Tibial nerve (tissue), 3 donors: ENCODE measurements at regions not wholly inside any gene's neighbourhood (a gene's known extent, or its start where the extent isn't known, plus 50 kb on each side); places are given as distances from the start of the nearest gene placed in this dataset.

Source experiments
- CTCF ChIP-seq, 5 experiments: fragments of 200-600 bp in 3 of 5; fragments of 450-650 bp in 2 of 5; sonication (generic) in 3 of 5; IDR thresholded peaks; one replicate each; pipeline ENCODE4 v1.5.1; 2016 to 2019; ENCODE audit warnings: antibody characterized with exemption in 5 of 5, mild to moderate bottlenecking in 3 of 5, moderate library complexity in 2 of 5
- POLR2A ChIP-seq, 2 donors: fragments of 450-650 bp; IDR thresholded peaks; one replicate each; pipeline ENCODE4 v1.6.1; 2017; ENCODE audit warnings: antibody characterized with exemption in 2 of 2, mild to moderate bottlenecking in 2 of 2, moderate library complexity in 2 of 2

DNA sequence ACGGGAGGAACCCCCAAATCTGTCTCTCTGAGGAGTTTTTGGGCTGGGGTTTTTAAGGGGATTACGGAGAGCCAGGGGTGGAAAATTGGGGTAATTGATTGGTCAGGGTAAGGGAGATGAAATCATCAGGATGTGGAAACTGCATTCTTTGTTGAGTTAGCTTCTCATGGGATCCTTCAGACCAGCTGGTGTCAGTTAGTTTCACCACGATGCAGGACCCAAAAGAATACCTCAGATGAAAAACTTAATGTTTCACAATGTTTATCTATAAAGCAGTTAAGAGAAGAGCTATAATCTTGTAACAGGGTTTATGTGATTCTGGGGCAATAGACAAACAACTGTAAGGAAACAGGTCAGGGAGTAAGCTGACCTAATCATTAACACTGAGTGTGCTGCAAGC, 230.8 kb downstream of the POU4F1 start:
- TF ChIP-seq CTCF (IDR thresholded peaks at IDR 0.05) (no peak), POLR2A (IDR thresholded peaks at IDR 0.05) (no peak)
